Psoas muscle (tissue), 7 donors: ENCODE measurements at regions not wholly inside any gene's neighbourhood (a gene's known extent, or its start where the extent isn't known, plus 50 kb on each side); places are given as distances from the start of the nearest gene placed in this dataset.

ENCODE experiments used
- ATAC-seq, 4 donors: fragments of 200-7000 bp; cut with Tn5 transposase; one replicate each; pipeline ENCODE4 v1.9.1; 2020; ENCODE audit warnings: moderate library complexity in 3 of 4, mild to moderate bottlenecking in 2 of 4
- DNase-seq, 2 donors: peaks; one replicate each; pipeline ENCODE4 v3.0.0-alpha.2; 2020
- H3K27ac ChIP-seq: fragments of 200-600 bp; one replicate; pipeline ENCODE4 v1.8.0; 2022
- H3K27me3 ChIP-seq, 3 donors: fragments of 200-600 bp in 1 of 3; one replicate each; pipeline versions ENCODE4 v1.6.1 to v1.8.0; 2013 to 2022; ENCODE audit warnings: low read length in 2 of 3, mild to moderate bottlenecking in 2 of 3, moderate library complexity in 1 of 3; ENCODE audit not compliant: insufficient read depth in 3 of 3
- H3K36me3 ChIP-seq, 2 donors: fragments of 200-600 bp in 1 of 2; one replicate each; pipeline versions ENCODE4 v1.6.1 to v1.8.0; 2013 to 2022; ENCODE audit warnings: low read depth in 1 of 2, mild to moderate bottlenecking in 1 of 2, moderate library complexity in 1 of 2; ENCODE audit not compliant: insufficient read depth in 1 of 2
- H3K4me1 ChIP-seq: fragments of 200-600 bp; one replicate; pipeline ENCODE4 v1.8.0; 2022
- H3K4me3 ChIP-seq: fragments of 200-600 bp; one replicate; pipeline ENCODE4 v1.8.0; 2022; ENCODE audit warnings: mild to moderate bottlenecking
- H3K9me3 ChIP-seq: fragments of 200-600 bp; one replicate; pipeline ENCODE4 v1.8.0; 2022
- CTCF ChIP-seq: fragments of 200-600 bp; IDR thresholded peaks from one replicate; pipeline ENCODE4 v1.8.0; 2022; ENCODE audit warnings: antibody characterized with exemption
- WGBS, 3 donors: extraction: QIAGEN DNeasy Blood & Tissue Kit; methylation state at CpG; one replicate each; pipeline versions ENCODE4 v1.1.6 to v1.1.7; 2013; 5-methylcytosine and 5-hydroxymethylcytosine counted together
- intact Hi-C, 2 donors: fragments of 100-400 bp; cut with DNase I; formaldehyde crosslinking; loops; one replicate each; pipeline versions ENCODE4 v1.11.0 to v1.14.2; 2022
- donor health status: healthy with polysubstance abuse.
- donor health status: DM: no; HTN: no; CAD: no; lungs with moderate emphysema.
- donor health status: Bipolar disorder and iron deficiency.
- donor health status: healthy.
- donor health status: DM: yes; HTN: yes; CAD: no.
- donor health status: DM: no; HTN: no; CAD: no.
- donor health status: DM: yes; HTN: yes; CAD: no.

GRCh38 chrX:15073313-15073712 is 196.6 kb downstream of the ASB9 start:
- no peak for ATAC-seq
- intact Hi-C loops, result no loop called here
- H3K9me3 ChIP-seq, result no peaks in the 10 kb centered on the region
- DNase-seq, result no peak
- no peaks in the 10 kb centered on the region for H3K4me1 ChIP-seq
- no peaks in the 10 kb centered on the region for H3K36me3 ChIP-seq
- H3K27me3 ChIP-seq, result peaks cover 0 to 3% (median 0%) of the 10 kb centered on the region in 3 donors
- no peak overlapping the region for H3K4me3 ChIP-seq
- H3K27ac ChIP-seq, result no peak overlapping the region
- WGBS, 3 donors, result 53 to 65% (median 63%) methylated on average over 7 of the region's 7 CpGs
- TF ChIP-seq CTCF, result no peak

- no peak for ATAC-seq
- Histone ChIP-seq H3K9me3 (no peaks in the 10 kb centered on the region), H3K4me3 (no peak overlapping the region), H3K36me3 (no peaks in the 10 kb centered on the region), H3K4me1 (no peaks in the 10 kb centered on the region), H3K27me3 (peaks cover 0 to 3% (median 0%) of the 10 kb centered on the region in 3 donors), H3K27ac (no peak overlapping the region)
- intact Hi-C loops, result no loop called here
- WGBS, 3 donors, result 67 to 70% (median 69%) methylated on average over 3 of the region's 3 CpGs
- TF ChIP-seq CTCF, result no peak
- no peak for DNase-seq
Measured at GRCh38 chrX:15072880-15073279, 197.0 kb downstream of the ASB9 start.

- peaks cover 0 to 3% (median 0%) of the 10 kb centered on the region in 3 donors for H3K27me3 ChIP-seq
- H3K27ac ChIP-seq, result no peak overlapping the region
- 50 to 72% (median 69%) methylated on average over 3 of the region's 3 CpGs for WGBS, 3 donors
- no peak overlapping the region for H3K4me3 ChIP-seq
- DNase-seq (no peak), ATAC-seq (no peak)
- no peaks in the 10 kb centered on the region for H3K36me3 ChIP-seq
- no peaks in the 10 kb centered on the region for H3K9me3 ChIP-seq
- no peak for TF ChIP-seq CTCF
- no peaks in the 10 kb centered on the region for H3K4me1 ChIP-seq
- intact Hi-C loops, result no loop called here
Measured at GRCh38 chrX:15072259-15072658, 197.6 kb downstream of the ASB9 start.

GRCh38 chrX:15059474-15059873 is 186.3 kb downstream of the MOSPD2 start:
- no peaks in the 10 kb centered on the region for H3K9me3 ChIP-seq
- TF ChIP-seq CTCF, result no peak
- H3K27me3 ChIP-seq, result no peaks in the 10 kb centered on the region
- intact Hi-C loops, result no loop called here
- H3K4me1 ChIP-seq, result no peaks in the 10 kb centered on the region
- H3K36me3 ChIP-seq, result no peaks in the 10 kb centered on the region
- ATAC-seq (no peak), DNase-seq (no peak)
- WGBS, 3 donors, result 62 to 67% (median 62%) methylated on average over 2 of the region's 2 CpGs
- H3K27ac ChIP-seq, result no peak overlapping the region
- no peak overlapping the region for H3K4me3 ChIP-seq

GRCh38 chrX:15056044-15056443 is 182.8 kb downstream of the MOSPD2 start:
- Histone ChIP-seq H3K9me3 (no peaks in the 10 kb centered on the region), H3K4me3 (no peak overlapping the region), H3K27me3 (no peaks in the 10 kb centered on the region), H3K27ac (no peak overlapping the region), H3K4me1 (no peaks in the 10 kb centered on the region), H3K36me3 (no peaks in the 10 kb centered on the region)
- 80 to 85% (median 84%) methylated on average over 2 of the region's 2 CpGs for WGBS, 3 donors
- DNase-seq (no peak), ATAC-seq (no peak)
- intact Hi-C loops, result no loop called here
- no peak for TF ChIP-seq CTCF
